ENCODE measurements at regions not wholly inside any gene's neighbourhood (a gene's known extent, or its start where the extent isn't known, plus 50 kb on each side); places are given as distances from the start of the nearest gene placed in this dataset.

DNA sequence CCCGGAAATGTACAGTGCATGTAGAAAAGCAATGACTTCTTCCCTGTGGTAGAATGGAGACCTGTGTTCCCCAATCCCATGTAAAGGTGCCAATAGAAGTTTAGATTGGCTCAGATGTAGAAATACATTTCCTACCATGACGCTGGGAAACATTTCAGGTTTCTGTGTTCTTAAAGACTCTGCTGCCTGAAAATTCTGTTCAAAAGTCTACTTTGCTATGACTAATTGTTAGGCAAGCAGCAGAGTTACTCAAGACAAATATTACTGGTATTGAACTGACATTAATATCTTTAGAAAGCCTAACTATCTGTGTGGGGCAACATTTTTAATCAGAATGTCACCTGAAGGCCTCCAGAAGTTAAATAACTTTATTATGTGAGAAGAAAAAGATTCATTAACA, 75.5 kb upstream of the ELL2 start:
- TF ChIP-seq, protein P1, sequence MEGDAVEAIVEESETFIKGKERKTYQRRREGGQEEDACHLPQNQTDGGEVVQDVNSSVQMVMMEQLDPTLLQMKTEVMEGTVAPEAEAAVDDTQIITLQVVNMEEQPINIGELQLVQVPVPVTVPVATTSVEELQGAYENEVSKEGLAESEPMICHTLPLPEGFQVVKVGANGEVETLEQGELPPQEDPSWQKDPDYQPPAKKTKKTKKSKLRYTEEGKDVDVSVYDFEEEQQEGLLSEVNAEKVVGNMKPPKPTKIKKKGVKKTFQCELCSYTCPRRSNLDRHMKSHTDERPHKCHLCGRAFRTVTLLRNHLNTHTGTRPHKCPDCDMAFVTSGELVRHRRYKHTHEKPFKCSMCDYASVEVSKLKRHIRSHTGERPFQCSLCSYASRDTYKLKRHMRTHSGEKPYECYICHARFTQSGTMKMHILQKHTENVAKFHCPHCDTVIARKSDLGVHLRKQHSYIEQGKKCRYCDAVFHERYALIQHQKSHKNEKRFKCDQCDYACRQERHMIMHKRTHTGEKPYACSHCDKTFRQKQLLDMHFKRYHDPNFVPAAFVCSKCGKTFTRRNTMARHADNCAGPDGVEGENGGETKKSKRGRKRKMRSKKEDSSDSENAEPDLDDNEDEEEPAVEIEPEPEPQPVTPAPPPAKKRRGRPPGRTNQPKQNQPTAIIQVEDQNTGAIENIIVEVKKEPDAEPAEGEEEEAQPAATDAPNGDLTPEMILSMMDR (conservative IDR thresholded peaks at IDR 0.05 in 1 of 2, IDR thresholded peaks at IDR 0.05 in 1 of 2; ENCODE audit: extremely low read depth in 1 of 2, insufficient read depth in 1 of 2, low read depth in 1 of 2, low read length in 2 of 2), result no peak
- TF ChIP-seq EZH2 (IDR thresholded peaks at IDR 0.05; ENCODE audit: borderline replicate concordance, low read length), result no peak

All from mammary epithelial cell (primary cell).